CD1c-positive myeloid dendritic cell (primary cell): ENCODE measurements at regions not wholly inside any gene's neighbourhood (a gene's known extent, or its start where the extent isn't known, plus 50 kb on each side); places are given as distances from the start of the nearest gene placed in this dataset.

Experiments
- DNase-seq: peaks from one replicate; pipeline ENCODE4 v3.0.0-alpha.2; 2016; ENCODE audit errors: extremely low spot score

GRCh38 chr7:132733860-132734259 is 157.6 kb upstream of the PLXNA4 start:
- no peak for DNase-seq

GRCh38 chr7:132732321-132732865 is 156.1 kb upstream of the PLXNA4 start:
- DNase-seq, result no peak

GRCh38 chr7:132730105-132730504 is 153.8 kb upstream of the PLXNA4 start:
- DNase-seq, result no peak

- no peak for DNase-seq
Observed at GRCh38 chr7:132723506-132724081, 147.3 kb upstream of the PLXNA4 start.

- DNase-seq, result no peak
Observed at GRCh38 chr7:132720835-132721234, 144.6 kb upstream of the PLXNA4 start.

- DNase-seq, result no peak
Observed at GRCh38 chr7:132713893-132714292, 137.6 kb upstream of the PLXNA4 start.

- peak; percentile 15 for DNase-seq
Observed at GRCh38 chr7:132709971-132710567, 133.8 kb upstream of the PLXNA4 start.

GRCh38 chr7:132708470-132708869 is 132.2 kb upstream of the PLXNA4 start:
- no peak for DNase-seq

GRCh38 chr7:132705146-132705545 is 128.9 kb upstream of the PLXNA4 start:
- no peak for DNase-seq

- no peak for DNase-seq
Observed at GRCh38 chr7:132703742-132704141, 127.5 kb upstream of the PLXNA4 start.

- no peak for DNase-seq
Observed at GRCh38 chr7:132697003-132697402, 120.7 kb upstream of the PLXNA4 start.

- no peak for DNase-seq
Observed at GRCh38 chr7:132696332-132696731, 120.1 kb upstream of the PLXNA4 start.

- DNase-seq, result no peak
Observed at GRCh38 chr7:132691201-132691600, 114.9 kb upstream of the PLXNA4 start.

- no peak for DNase-seq
Observed at GRCh38 chr7:132690174-132690573, 113.9 kb upstream of the PLXNA4 start.

GRCh38 chr7:132687981-132688383 is 111.7 kb upstream of the PLXNA4 start:
- no peak for DNase-seq

- DNase-seq, result no peak
Observed at GRCh38 chr7:132687016-132687415, 110.7 kb upstream of the PLXNA4 start.

GRCh38 chr7:132685277-132685676 is 109.0 kb upstream of the PLXNA4 start:
- no peak for DNase-seq

- no peak for DNase-seq
Observed at GRCh38 chr7:132683896-132684690, 107.8 kb upstream of the PLXNA4 start.

GRCh38 chr7:132681951-132682350 is 105.7 kb upstream of the PLXNA4 start:
- DNase-seq, result no peak

- DNase-seq, result no peak
Observed at GRCh38 chr7:132680590-132680989, 104.3 kb upstream of the PLXNA4 start.

GRCh38 chr7:132678656-132679055 is 102.4 kb upstream of the PLXNA4 start:
- no peak for DNase-seq

- DNase-seq, result no peak
Observed at GRCh38 chr7:132677918-132678317, 101.6 kb upstream of the PLXNA4 start.
